ENCODE measurements at regions not wholly inside any gene's neighbourhood (a gene's known extent, or its start where the extent isn't known, plus 50 kb on each side); places are given as distances from the start of the nearest gene placed in this dataset.

DNA sequence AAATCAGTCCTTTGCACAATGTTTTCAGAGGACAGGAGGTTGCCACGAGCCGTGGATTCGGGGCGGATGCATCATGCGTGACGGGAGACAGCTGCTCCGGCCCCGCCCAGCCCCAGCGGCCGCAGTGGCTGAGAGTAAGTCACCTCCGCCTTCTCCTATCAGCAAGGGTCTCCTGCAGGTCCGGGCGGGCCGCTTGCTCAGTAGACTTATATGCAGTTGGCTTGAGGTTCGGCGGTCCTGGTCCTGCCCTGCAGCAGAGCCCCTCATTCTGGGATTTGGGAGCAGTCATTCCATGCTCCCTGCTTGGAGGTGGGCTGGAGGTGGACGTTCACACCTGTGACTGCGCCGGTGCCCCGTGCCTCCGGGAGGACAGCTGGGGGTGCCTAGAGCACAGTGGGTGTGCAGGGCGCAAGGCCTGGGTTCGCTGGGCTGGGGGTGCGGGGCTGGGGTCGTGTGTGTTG is 86.3 kb upstream of the ADRA2C start:
- in situ Hi-C loops (cut with HindIII; ENCODE audit: low sequenced_read_pairs): no loop called here
- TF ChIP-seq, protein P1, sequence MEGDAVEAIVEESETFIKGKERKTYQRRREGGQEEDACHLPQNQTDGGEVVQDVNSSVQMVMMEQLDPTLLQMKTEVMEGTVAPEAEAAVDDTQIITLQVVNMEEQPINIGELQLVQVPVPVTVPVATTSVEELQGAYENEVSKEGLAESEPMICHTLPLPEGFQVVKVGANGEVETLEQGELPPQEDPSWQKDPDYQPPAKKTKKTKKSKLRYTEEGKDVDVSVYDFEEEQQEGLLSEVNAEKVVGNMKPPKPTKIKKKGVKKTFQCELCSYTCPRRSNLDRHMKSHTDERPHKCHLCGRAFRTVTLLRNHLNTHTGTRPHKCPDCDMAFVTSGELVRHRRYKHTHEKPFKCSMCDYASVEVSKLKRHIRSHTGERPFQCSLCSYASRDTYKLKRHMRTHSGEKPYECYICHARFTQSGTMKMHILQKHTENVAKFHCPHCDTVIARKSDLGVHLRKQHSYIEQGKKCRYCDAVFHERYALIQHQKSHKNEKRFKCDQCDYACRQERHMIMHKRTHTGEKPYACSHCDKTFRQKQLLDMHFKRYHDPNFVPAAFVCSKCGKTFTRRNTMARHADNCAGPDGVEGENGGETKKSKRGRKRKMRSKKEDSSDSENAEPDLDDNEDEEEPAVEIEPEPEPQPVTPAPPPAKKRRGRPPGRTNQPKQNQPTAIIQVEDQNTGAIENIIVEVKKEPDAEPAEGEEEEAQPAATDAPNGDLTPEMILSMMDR (IDR thresholded peaks at IDR 0.05; ENCODE audit: low read depth, low read length): no peak
- DNase-seq (ENCODE audit: low read depth, low spot score): no peak
- no peak overlapping the region for H3K4me3 ChIP-seq (ENCODE audit: low read depth, low read length)

DNA sequence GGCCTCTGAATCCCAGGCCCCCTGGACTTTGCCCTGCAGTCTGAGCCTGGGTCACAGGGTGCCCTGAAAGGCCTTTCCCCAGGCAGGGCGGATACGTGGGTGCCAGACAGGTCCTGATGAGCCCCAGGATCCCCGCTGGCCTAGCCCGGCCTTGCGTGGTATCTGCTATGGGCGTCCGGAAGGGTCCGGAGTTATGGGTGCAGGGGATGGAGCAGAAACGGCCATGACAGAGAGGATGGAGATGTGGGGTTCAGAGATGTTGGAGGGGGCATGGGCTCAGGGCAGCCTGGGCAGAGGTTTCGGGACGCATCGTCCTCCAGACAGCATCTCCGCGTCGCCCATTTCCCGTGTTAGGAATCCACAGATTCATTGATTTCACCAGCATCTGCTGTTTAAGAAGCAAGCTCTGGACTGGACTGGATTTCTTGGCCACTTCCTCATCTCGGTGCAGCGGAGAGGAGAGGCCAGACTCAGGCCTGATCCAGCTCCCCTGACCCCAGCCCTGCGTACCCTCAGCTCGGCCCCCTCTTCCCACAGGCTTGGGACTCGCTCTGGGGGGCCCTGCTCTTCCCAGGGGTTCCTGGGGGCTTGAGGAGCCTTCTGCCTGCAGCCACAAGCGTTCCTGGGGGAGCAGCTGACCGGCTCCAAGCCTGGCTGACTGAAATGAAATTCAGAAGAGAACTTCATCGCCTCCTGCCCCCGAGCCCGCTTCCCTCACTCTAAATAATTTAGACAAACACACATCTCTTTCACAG is 86.9 kb upstream of the ADRA2C start:
- H3K4me3 ChIP-seq (ENCODE audit: low read depth, low read length): no peak overlapping the region
- TF ChIP-seq, protein P1 (IDR thresholded peaks at IDR 0.05; ENCODE audit: low read depth, low read length): no peak
- DNase-seq (ENCODE audit: low read depth, low spot score): no peak
- in situ Hi-C loops (cut with HindIII; ENCODE audit: low sequenced_read_pairs): no loop called here

DNA sequence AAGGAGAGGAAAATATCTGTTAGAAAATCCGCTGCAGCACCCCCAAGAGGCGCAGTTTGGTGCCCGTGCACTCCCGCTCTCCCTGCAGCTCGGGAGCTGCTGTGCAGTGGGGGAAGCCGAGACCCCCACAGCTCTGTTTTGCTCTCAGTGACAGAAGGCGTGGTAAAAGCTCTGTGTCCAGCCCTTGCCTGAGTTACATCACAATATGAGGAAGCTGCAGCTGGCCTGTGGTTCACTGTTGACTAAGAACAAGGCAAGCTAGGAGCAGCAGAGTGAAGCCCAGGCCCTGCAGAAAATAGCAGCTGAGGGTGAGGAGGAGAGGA is 88.5 kb upstream of the ADRA2C start:
- DNase-seq (ENCODE audit: low read depth, low spot score): no peak
- H3K4me3 ChIP-seq (ENCODE audit: low read depth, low read length): no peak overlapping the region
- in situ Hi-C loops (cut with HindIII; ENCODE audit: low sequenced_read_pairs): no loop called here
- TF ChIP-seq, protein P1 (IDR thresholded peaks at IDR 0.05; ENCODE audit: low read depth, low read length): no peak

DNA sequence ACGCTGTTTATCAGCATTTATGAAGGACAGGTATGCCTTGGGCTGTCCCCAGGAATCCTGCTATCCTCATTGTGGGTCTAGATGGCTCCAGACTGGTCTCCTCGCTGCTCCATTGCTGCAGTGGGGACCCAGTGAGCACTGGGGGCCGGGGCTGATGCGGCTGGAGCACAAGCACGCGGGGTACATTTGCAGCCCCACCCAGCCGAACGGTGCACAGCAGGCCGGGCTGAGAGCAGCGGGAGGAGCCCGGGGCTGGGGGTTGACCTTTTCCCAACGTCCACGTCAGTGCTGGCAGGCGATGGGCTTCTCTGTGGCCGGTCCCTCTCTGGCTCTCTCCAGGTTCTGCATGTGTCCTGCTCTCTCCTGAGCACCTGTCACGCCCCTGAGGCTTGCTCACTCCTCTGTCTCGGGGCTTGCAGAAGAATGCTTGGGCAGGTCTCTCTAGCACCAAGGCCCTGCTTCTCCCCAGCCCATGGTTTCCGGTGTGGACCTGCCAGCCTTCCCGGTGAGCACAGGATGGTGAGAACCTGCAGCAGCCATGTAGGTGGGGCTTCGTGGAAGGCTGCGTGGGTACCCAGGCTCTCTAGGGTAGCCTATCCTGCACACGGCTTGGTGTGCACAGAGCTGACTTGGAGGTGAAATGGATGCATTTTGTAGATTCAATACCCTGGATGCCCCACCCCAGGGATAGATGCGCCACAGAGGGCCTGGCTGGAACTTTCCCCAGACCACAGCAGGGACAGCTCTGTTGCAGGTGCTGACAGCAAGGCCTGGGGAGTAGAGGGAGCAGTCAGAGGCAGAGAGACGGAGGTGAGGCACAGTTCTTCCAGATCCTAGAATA is 89.1 kb upstream of the ADRA2C start:
- DNase-seq (ENCODE audit: low read depth, low spot score): no peak
- TF ChIP-seq, protein P1 (IDR thresholded peaks at IDR 0.05; ENCODE audit: low read depth, low read length): no peak
- no peak overlapping the region for H3K4me3 ChIP-seq (ENCODE audit: low read depth, low read length)
- in situ Hi-C loops (cut with HindIII; ENCODE audit: low sequenced_read_pairs): no loop called here

DNA sequence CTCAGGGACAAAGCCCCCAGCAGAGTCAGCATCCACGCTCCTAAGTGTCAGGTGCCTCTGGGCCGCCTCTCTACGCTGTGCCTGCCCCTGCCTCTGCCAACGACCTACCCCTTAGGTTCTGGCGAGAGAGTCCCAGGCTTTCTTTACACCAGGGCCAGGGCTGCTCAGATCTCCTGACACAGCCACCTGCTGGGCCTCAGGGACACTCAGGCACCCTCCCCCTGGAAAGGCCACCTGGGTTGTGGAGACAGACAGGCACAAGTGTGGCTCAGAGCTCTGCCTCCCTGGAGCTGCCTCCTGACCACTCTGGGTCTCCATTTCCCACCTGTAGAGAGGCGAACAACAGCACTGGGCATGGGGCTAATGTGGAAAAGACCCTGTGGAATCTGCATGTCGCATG is 90.0 kb upstream of the ADRA2C start:
- no peak overlapping the region for H3K4me3 ChIP-seq (ENCODE audit: low read depth, low read length)
- DNase-seq (ENCODE audit: low read depth, low spot score): no peak
- in situ Hi-C loops (cut with HindIII; ENCODE audit: low sequenced_read_pairs): no loop called here
- TF ChIP-seq, protein P1 (IDR thresholded peaks at IDR 0.05; ENCODE audit: low read depth, low read length): no peak

DNA sequence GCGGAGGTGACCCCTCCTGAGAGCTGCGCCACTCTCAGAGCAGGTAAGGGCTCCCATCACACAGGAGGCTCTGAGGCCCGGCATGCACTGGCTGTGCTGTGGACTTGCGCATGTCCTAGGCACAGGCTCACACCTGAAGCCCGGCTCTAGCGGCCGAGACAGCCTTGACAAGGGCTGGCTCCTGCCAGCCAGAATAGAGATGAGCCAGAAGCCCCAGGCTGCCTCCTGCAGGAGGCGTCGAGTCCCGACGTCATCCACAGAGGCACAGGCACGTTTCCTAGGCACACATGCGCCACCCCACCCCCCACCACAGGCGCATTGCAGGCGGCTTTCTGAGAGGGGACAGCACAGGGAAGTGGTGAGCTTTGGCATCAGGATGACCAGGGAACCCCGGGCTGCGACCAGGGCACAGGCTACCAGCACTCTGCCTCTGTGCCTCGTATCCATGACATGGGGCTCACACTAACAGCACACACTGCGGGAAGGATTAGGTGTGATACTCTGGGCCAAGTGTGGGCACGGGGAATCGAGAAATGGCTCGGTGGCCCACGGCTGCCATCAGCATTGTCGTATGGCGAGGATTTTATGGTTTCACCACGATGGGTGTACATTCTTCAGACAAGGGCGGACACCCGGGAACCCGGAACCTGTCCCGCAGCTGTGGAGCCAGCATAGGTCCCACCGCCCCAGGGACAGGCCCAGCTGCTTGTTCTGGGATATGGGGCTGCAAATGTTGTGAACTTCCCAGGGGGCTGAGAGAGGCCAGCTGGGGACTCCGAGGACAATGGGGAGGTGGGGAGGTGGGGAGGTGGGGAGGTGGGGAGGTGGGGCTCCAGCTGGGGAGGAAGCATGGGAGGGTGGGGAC is 90.7 kb upstream of the ADRA2C start:
- in situ Hi-C loops (cut with HindIII; ENCODE audit: low sequenced_read_pairs): no loop called here
- TF ChIP-seq, protein P1 (IDR thresholded peaks at IDR 0.05; ENCODE audit: low read depth, low read length): no peak
- no peak overlapping the region for H3K4me3 ChIP-seq (ENCODE audit: low read depth, low read length)
- no peak for DNase-seq (ENCODE audit: low read depth, low spot score)

Data from astrocyte of the spinal cord (primary cell).